ENCODE measurements at regions not wholly inside any gene's neighbourhood (a gene's known extent, or its start where the extent isn't known, plus 50 kb on each side); places are given as distances from the start of the nearest gene placed in this dataset.

GRCh38 chr6:141359953-141360352 lies 772.8 kb upstream of the GJE1 start:
- no peak for DNase-seq

GRCh38 chr6:141354191-141354955 lies 778.4 kb upstream of the GJE1 start:
- DNase-seq = no peak

GRCh38 chr6:141351721-141352120 lies 781.0 kb upstream of the GJE1 start:
- DNase-seq = no peak

GRCh38 chr6:141349710-141350109 lies 783.0 kb upstream of the GJE1 start:
- no peak for DNase-seq

GRCh38 chr6:141347906-141348492 lies 784.7 kb upstream of the GJE1 start:
- DNase-seq = no peak

GRCh38 chr6:141347086-141347485 lies 785.6 kb upstream of the GJE1 start:
- no peak for DNase-seq

- no peak for DNase-seq
Observed at GRCh38 chr6:141346535-141346934, 786.2 kb upstream of the GJE1 start.

GRCh38 chr6:141337191-141337590 lies 795.5 kb upstream of the GJE1 start:
- no peak for DNase-seq

- no peak for DNase-seq
Observed at GRCh38 chr6:141335477-141336273, 797.0 kb upstream of the GJE1 start.

- DNase-seq = no peak
Observed at GRCh38 chr6:141326925-141327324, 805.8 kb upstream of the GJE1 start.

- peak; percentile 59 for DNase-seq
Observed at GRCh38 chr6:141326426-141326825, 806.3 kb upstream of the GJE1 start.

- DNase-seq = no peak
Observed at GRCh38 chr6:141321493-141322347, 811.0 kb upstream of the GJE1 start.

- DNase-seq = no peak
Observed at GRCh38 chr6:141316236-141316635, 816.5 kb upstream of the GJE1 start.

- no peak for DNase-seq
Observed at GRCh38 chr6:141313986-141314385, 818.7 kb upstream of the GJE1 start.

GRCh38 chr6:141309295-141309694 lies 823.4 kb upstream of the GJE1 start:
- no peak for DNase-seq

- DNase-seq = peak; percentile 5
Observed at GRCh38 chr6:141307309-141307998, 825.3 kb upstream of the GJE1 start.

- no peak for DNase-seq
Observed at GRCh38 chr6:141303907-141304306, 828.8 kb upstream of the GJE1 start.

- no peak for DNase-seq
Observed at GRCh38 chr6:141301779-141302178, 830.9 kb upstream of the GJE1 start.

- DNase-seq = no peak
Observed at GRCh38 chr6:141290941-141291721, 841.6 kb upstream of the GJE1 start.

GRCh38 chr6:141288947-141289346 lies 843.8 kb upstream of the GJE1 start:
- no peak for DNase-seq

- DNase-seq = no peak
Observed at GRCh38 chr6:141282263-141282662, 850.5 kb upstream of the GJE1 start.

All from stimulated activated CD4-positive, alpha-beta T cell treated with anti-CD3 and anti-CD28 coated beads, Interleukin-15, amount 100 ng/mL, for 24 hours (primary cell).